GM19452 (cell line): ENCODE measurements at regions not wholly inside any gene's neighbourhood (a gene's known extent, or its start where the extent isn't known, plus 50 kb on each side); places are given as distances from the start of the nearest gene placed in this dataset.

ENCODE experiments used
- ATAC-seq: cut with Tn5 transposase; IDR thresholded peaks from one replicate; pipeline ENCODE4 v1.9.1; 2021; ENCODE audit not compliant: unreplicated experiment

GRCh38 chr12:114741940-114742339 is 58.0 kb upstream of the TBX3 start:
- ATAC-seq = no peak

GRCh38 chr12:114740448-114740847 is 56.5 kb upstream of the TBX3 start:
- no peak for ATAC-seq

- ATAC-seq = no peak
Measured at GRCh38 chr12:114738460-114739184, 54.6 kb upstream of the TBX3 start.

GRCh38 chr12:114735680-114736374 is 51.9 kb upstream of the TBX3 start:
- ATAC-seq = no peak

- no peak for ATAC-seq
Measured at GRCh38 chr12:114735011-114735410, 51.0 kb upstream of the TBX3 start.

- ATAC-seq = no peak
Measured at GRCh38 chr12:114733919-114734318, 49.9 kb upstream of the TBX3 start.
